Endothelial cell of umbilical vein (primary cell): ENCODE measurements at regions not wholly inside any gene's neighbourhood (a gene's known extent, or its start where the extent isn't known, plus 50 kb on each side); places are given as distances from the start of the nearest gene placed in this dataset.

ENCODE experiments used
- BruUV-seq: library from RNA; stranded (reverse); fragments of 400-500 nt; replicated peaks from 2 replicates; lab custom pipeline; 2021; lab: Mats Ljungman, UMichigan
- CTCF ChIA-PET: fragments of 300-600, 350-600 bp; sonication (Branson Sonifier 250); formaldehyde crosslinking; loops from one replicate; lab custom pipeline; 2021; ENCODE audit warnings: antibody characterized with exemption, inconsistent platforms; lab: Charles Lee
- POLR2A ChIA-PET: fragments of 300-600, 350-600 bp; sonication (Branson Sonifier 250); formaldehyde crosslinking; loops from one replicate; lab custom pipeline; 2021; ENCODE audit warnings: antibody characterized with exemption, inconsistent platforms; lab: Charles Lee
- DNase-seq: peaks from one replicate; pipeline ENCODE4 v3.0.0-alpha.2; 2011; ENCODE audit warnings: low read depth, low spot score
- FAIRE-seq: peaks from 2 replicates; lab custom pipeline; 2011; peaks lifted over from hg19 to GRCh38; lab: Jason Lieb, UNC
- H2AFZ ChIP-seq: 2 replicates; pipeline ENCODE4 v1.6.0; 2012; ENCODE audit warnings: low read depth, low read length, control low read depth, inconsistent platforms
- H3K27ac ChIP-seq: 2 replicates; pipeline ENCODE4 v1.5.1; 2011; ENCODE audit warnings: low read depth, mild to moderate bottlenecking, control low read depth, low read length, moderate library complexity; ENCODE audit not compliant: insufficient read depth
- H3K27me3 ChIP-seq, 2 experiments: 2 replicates each; pipeline versions ENCODE4 v1.6.0 to v1.6.1; 2011; ENCODE audit warnings: low read length in 2 of 2, mixed read lengths in 1 of 2; ENCODE audit not compliant: control insufficient read depth in 2 of 2, insufficient read depth in 2 of 2
- H3K36me3 ChIP-seq, 2 experiments: 2 replicates in 1 of 2; 3 replicates in 1 of 2; pipeline ENCODE4 v1.5.1; 2011; ENCODE audit warnings: low read length in 2 of 2, mild to moderate bottlenecking in 1 of 2, moderate library complexity in 1 of 2; ENCODE audit not compliant: control insufficient read depth in 2 of 2, insufficient read depth in 2 of 2; ENCODE audit errors: extremely low read depth in 1 of 2
- H3K4me1 ChIP-seq: 3 replicates; pipeline ENCODE4 v1.5.1; 2011; ENCODE audit warnings: mild to moderate bottlenecking, low read length; ENCODE audit not compliant: control insufficient read depth, insufficient read depth; ENCODE audit errors: extremely low read depth
- H3K4me2 ChIP-seq: 2 replicates; pipeline ENCODE4 v1.6.1; 2011; ENCODE audit warnings: low read length, control low read depth, mixed read lengths; ENCODE audit not compliant: insufficient read depth
- H3K4me3 ChIP-seq, 3 experiments: fragments of 200-600 bp in 1 of 3; sonication (generic), shearing (Covaris generic) in 1 of 3; replicated peaks in 1 of 3; 2 replicates each; pipeline ENCODE4 v1.5.1; 2011 to 2016; ENCODE audit warnings: control low read depth in 3 of 3, low read length in 3 of 3, mild to moderate bottlenecking in 2 of 3, inconsistent platforms in 1 of 3, low read depth in 1 of 3, moderate library complexity in 1 of 3; ENCODE audit not compliant: insufficient read depth in 1 of 3
- H3K79me2 ChIP-seq: 2 replicates; pipeline ENCODE4 v1.6.0; 2012; ENCODE audit warnings: low read length, inconsistent platforms; ENCODE audit not compliant: control insufficient read depth, insufficient read depth
- H3K9ac ChIP-seq: replicated peaks from 2 replicates; pipeline ENCODE3; 2011; ENCODE audit warnings: low read length, control low read depth; ENCODE audit not compliant: insufficient read depth; ENCODE audit errors: extremely low read depth
- H3K9me1 ChIP-seq: replicated peaks from 3 replicates; pipeline ENCODE4 v1.6.0; 2011; ENCODE audit warnings: mild to moderate bottlenecking, low read length; ENCODE audit not compliant: control insufficient read depth, insufficient read depth; ENCODE audit errors: extremely low read depth
- H3K9me3 ChIP-seq: replicated peaks from 2 replicates; pipeline ENCODE4 v1.5.1; 2012; ENCODE audit warnings: low read length, inconsistent platforms; ENCODE audit not compliant: control insufficient read depth, insufficient read depth
- H4K20me1 ChIP-seq: replicated peaks from 2 replicates; pipeline ENCODE3; 2011; ENCODE audit warnings: mild to moderate bottlenecking, low read length; ENCODE audit not compliant: control insufficient read depth, insufficient read depth; ENCODE audit errors: extremely low read depth
- EZH2 ChIP-seq: IDR thresholded peaks from 2 replicates; pipeline ENCODE4 v1.6.1; 2012; ENCODE audit warnings: borderline replicate concordance, low read depth, mild to moderate bottlenecking, moderate library complexity, low read length, inconsistent platforms; ENCODE audit not compliant: severe bottlenecking
- FOS ChIP-seq: IDR thresholded peaks from 2 replicates; pipeline ENCODE4 v1.6.1; 2011; ENCODE audit warnings: mild to moderate bottlenecking, low read length, moderate library complexity, borderline replicate concordance; ENCODE audit not compliant: insufficient read depth
- GATA2 ChIP-seq: IDR thresholded peaks from 2 replicates; pipeline ENCODE4 v1.7.0; 2011; ENCODE audit warnings: low read depth, mild to moderate bottlenecking, moderate library complexity, mixed read lengths, low read length; ENCODE audit not compliant: insufficient read length, insufficient read depth
- JUN ChIP-seq: IDR thresholded peaks from 2 replicates; pipeline ENCODE4 v1.6.1; 2011; ENCODE audit warnings: borderline replicate concordance, low read depth; ENCODE audit not compliant: insufficient read length, insufficient read depth
- MAX ChIP-seq: IDR thresholded peaks from 2 replicates; pipeline ENCODE4 v1.6.1; 2011; ENCODE audit not compliant: insufficient read depth, insufficient read length
- MYC ChIP-seq: IDR thresholded peaks from one replicate; pipeline ENCODE4 v1.6.1; 2011; ENCODE audit warnings: mild to moderate bottlenecking, low read depth, low read length
- POLR2A ChIP-seq: IDR thresholded peaks from 2 replicates; pipeline ENCODE4 v1.6.1; 2012; ENCODE audit warnings: low read depth, mild to moderate bottlenecking, control low read depth, low read length
- POLR2AphosphoS5 ChIP-seq: IDR thresholded peaks from 2 replicates; pipeline ENCODE4 v1.6.1; 2012; ENCODE audit warnings: low read depth, mild to moderate bottlenecking, control low read depth, low read length, moderate library complexity; ENCODE audit not compliant: insufficient read depth
- dilution Hi-C: fragments of 300-500 bp; cut with MboI; formaldehyde crosslinking; loops from one replicate; pipeline ENCODE4 v1.15.0; 2019; ENCODE audit warnings: low sequenced_read_pairs; ENCODE audit not compliant: extremely low pct_ligation_motif_present
- intact Hi-C: fragments of 100-400 bp; cut with micrococcal nuclease; formaldehyde crosslinking; loops from one replicate; pipeline ENCODE4 v1.10.0; 2022
- TF ChIP-seq, protein P1 (sequence below), 2 donors: IDR thresholded peaks; 1 replicate in 1 of 2; 2 replicates in 1 of 2; pipeline ENCODE4 v1.5.1; 2011; ENCODE audit warnings: low read length in 2 of 2, mild to moderate bottlenecking in 2 of 2, moderate library complexity in 2 of 2, control low read depth in 1 of 2, inconsistent platforms in 1 of 2, low read depth in 1 of 2; ENCODE audit not compliant: insufficient read depth in 1 of 2; ENCODE audit errors: extremely low read depth in 1 of 2

GRCh38 chr7:34281260-34281659 is 375.9 kb downstream of the BMPER start:
- no peaks in the 10 kb centered on the region for H3K36me3 ChIP-seq
- no peak overlapping the region for H3K9ac ChIP-seq
- ChIA-PET POLR2A (no interaction called here), CTCF (no interaction called here)
- dilution Hi-C loops (no loop called here), intact Hi-C loops (no loop called here)
- H3K79me2 ChIP-seq = no peaks in the 10 kb centered on the region
- TF ChIP-seq EZH2 (no peak), JUN (no peak), POLR2A (no peak), GATA2 (no peak), MYC (no peak), POLR2AphosphoS5 (no peak), MAX (no peak), FOS (no peak)
- TF ChIP-seq, protein P1, sequence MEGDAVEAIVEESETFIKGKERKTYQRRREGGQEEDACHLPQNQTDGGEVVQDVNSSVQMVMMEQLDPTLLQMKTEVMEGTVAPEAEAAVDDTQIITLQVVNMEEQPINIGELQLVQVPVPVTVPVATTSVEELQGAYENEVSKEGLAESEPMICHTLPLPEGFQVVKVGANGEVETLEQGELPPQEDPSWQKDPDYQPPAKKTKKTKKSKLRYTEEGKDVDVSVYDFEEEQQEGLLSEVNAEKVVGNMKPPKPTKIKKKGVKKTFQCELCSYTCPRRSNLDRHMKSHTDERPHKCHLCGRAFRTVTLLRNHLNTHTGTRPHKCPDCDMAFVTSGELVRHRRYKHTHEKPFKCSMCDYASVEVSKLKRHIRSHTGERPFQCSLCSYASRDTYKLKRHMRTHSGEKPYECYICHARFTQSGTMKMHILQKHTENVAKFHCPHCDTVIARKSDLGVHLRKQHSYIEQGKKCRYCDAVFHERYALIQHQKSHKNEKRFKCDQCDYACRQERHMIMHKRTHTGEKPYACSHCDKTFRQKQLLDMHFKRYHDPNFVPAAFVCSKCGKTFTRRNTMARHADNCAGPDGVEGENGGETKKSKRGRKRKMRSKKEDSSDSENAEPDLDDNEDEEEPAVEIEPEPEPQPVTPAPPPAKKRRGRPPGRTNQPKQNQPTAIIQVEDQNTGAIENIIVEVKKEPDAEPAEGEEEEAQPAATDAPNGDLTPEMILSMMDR (IDR thresholded peaks at IDR 0.05; ENCODE audit: extremely low read depth in 1 of 2, insufficient read depth in 1 of 2, low read depth in 1 of 2, low read length in 2 of 2) = no peak
- H3K27ac ChIP-seq = no peak overlapping the region
- peaks cover 21% of the 10 kb centered on the region for H3K4me1 ChIP-seq
- no peaks in the 10 kb centered on the region for H4K20me1 ChIP-seq
- H3K4me3 ChIP-seq = no peak overlapping the region
- no TSS peak for BruUV-seq
- no peaks in the 10 kb centered on the region for H3K9me1 ChIP-seq
- FAIRE-seq = no peak
- no peak for DNase-seq
- H3K27me3 ChIP-seq = no peaks in the 10 kb centered on the region
- H3K9me3 ChIP-seq = no peaks in the 10 kb centered on the region
- H2AFZ ChIP-seq = no peak overlapping the region
- H3K4me2 ChIP-seq = no peak overlapping the region
